Common myeloid progenitor, CD34-positive (primary cell): ENCODE measurements at regions not wholly inside any gene's neighbourhood (a gene's known extent, or its start where the extent isn't known, plus 50 kb on each side); places are given as distances from the start of the nearest gene placed in this dataset.

Experiments
- CTCF ChIA-PET: fragments of 350-600 bp; sonication (Branson Sonifier 250); formaldehyde crosslinking; loops from one replicate; lab custom pipeline; 2021; ENCODE audit warnings: antibody characterized with exemption; lab: Charles Lee
- POLR2A ChIA-PET: fragments of 350-600 bp; sonication (Branson Sonifier 250); formaldehyde crosslinking; loops from one replicate; lab custom pipeline; 2021; ENCODE audit warnings: antibody characterized with exemption; lab: Charles Lee
- DNase-seq, 3 donors: peaks; one replicate each; pipeline versions ENCODE4 v3.0.0 to v3.0.0-alpha.2; 2013
- H3K27ac ChIP-seq, 2 experiments: 1 replicate in 1 of 2; 2 replicates in 1 of 2; pipeline ENCODE4 v1.7.0; 2013; ENCODE audit warnings: inconsistent platforms in 2 of 2, low read length in 2 of 2, mild to moderate bottlenecking in 2 of 2, low read depth in 1 of 2, moderate library complexity in 1 of 2; ENCODE audit not compliant: severe bottlenecking in 2 of 2, insufficient read depth in 1 of 2, poor library complexity in 1 of 2
- H3K27me3 ChIP-seq, 5 experiments: replicated peaks in 2 of 5; 1 replicate in 3 of 5; 2 replicates in 2 of 5; pipeline versions ENCODE4 v1.6.1 to v1.7.0; 2013; ENCODE audit warnings: low read length in 4 of 5, mild to moderate bottlenecking in 2 of 5, moderate library complexity in 2 of 5, inconsistent platforms in 1 of 5; ENCODE audit not compliant: insufficient read depth in 5 of 5, control insufficient read depth in 4 of 5
- H3K36me3 ChIP-seq, 4 experiments: 1 replicate in 2 of 4; 2 replicates in 2 of 4; pipeline versions ENCODE4 v1.6.1 to v1.7.0; 2013; ENCODE audit warnings: low read length in 3 of 4, control low read depth in 1 of 4, mild to moderate bottlenecking in 1 of 4; ENCODE audit not compliant: control insufficient read depth in 4 of 4, insufficient read depth in 4 of 4
- H3K4me1 ChIP-seq, 4 experiments: 1 replicate in 3 of 4; 2 replicates in 1 of 4; pipeline versions ENCODE4 v1.6.1 to v1.7.1; 2013; ENCODE audit warnings: low read length in 3 of 4, mild to moderate bottlenecking in 3 of 4, control low read depth in 1 of 4, inconsistent platforms in 1 of 4, moderate library complexity in 1 of 4; ENCODE audit not compliant: control insufficient read depth in 4 of 4, insufficient read depth in 4 of 4; ENCODE audit errors: control extremely low read depth in 1 of 4
- H3K4me3 ChIP-seq, 7 experiments: 1 replicate in 4 of 7; 2 replicates in 3 of 7; pipeline versions ENCODE4 v1.5.1 to v1.7.0; 2013; ENCODE audit warnings: mild to moderate bottlenecking in 7 of 7, low read length in 6 of 7, moderate library complexity in 6 of 7, inconsistent platforms in 2 of 7, low read depth in 2 of 7, control low read depth in 1 of 7; ENCODE audit not compliant: insufficient read depth in 4 of 7, control insufficient read depth in 1 of 7; ENCODE audit errors: extremely low read depth in 1 of 7
- H3K9me3 ChIP-seq, 5 experiments: 1 replicate in 4 of 5; 2 replicates in 1 of 5; pipeline versions ENCODE4 v1.6.1 to v1.7.1; 2013; ENCODE audit warnings: low read length in 4 of 5, mild to moderate bottlenecking in 2 of 5, inconsistent platforms in 1 of 5, low read depth in 1 of 5, moderate library complexity in 1 of 5; ENCODE audit not compliant: control insufficient read depth in 4 of 5, insufficient read depth in 2 of 5; ENCODE audit errors: control extremely low read depth in 1 of 5
- WGBS: methylation state at CpG from one replicate; pipeline ENCODE4 v1.1.5; 2013; ENCODE audit not compliant: insufficient coverage; 5-methylcytosine and 5-hydroxymethylcytosine counted together

DNA sequence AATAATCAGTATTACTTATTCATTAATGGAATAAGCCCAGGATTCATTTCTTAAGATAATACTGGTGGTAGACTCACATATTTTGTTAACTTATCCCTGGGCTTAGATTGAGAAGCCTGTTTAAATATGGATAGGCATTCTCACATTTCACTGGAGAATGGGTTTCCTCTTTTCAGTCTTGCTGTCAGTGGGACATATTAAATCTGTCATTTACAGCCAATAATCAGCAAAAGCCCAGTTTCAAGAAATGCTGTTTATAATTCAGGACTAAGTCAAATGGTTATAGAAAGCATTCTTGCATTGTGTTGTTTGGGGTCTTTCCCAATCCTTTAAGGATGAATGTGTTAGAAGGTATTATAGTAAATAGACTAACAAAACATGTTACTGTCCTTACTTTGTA, 143.7 kb upstream of the NAALADL2 start:
- H3K9me3 ChIP-seq = peaks cover 0 to 2% (median 0%) of the 10 kb centered on the region in 5 experiments
- no peaks in the 10 kb centered on the region for H3K27me3 ChIP-seq
- no peaks in the 10 kb centered on the region for H3K36me3 ChIP-seq
- POLR2A ChIA-PET = no interaction called here
- H3K4me1 ChIP-seq = no peaks in the 10 kb centered on the region
- H3K27ac ChIP-seq = no peak overlapping the region
- CTCF ChIA-PET = no interaction called here
- DNase-seq = no peak
- no peak overlapping the region for H3K4me3 ChIP-seq

DNA sequence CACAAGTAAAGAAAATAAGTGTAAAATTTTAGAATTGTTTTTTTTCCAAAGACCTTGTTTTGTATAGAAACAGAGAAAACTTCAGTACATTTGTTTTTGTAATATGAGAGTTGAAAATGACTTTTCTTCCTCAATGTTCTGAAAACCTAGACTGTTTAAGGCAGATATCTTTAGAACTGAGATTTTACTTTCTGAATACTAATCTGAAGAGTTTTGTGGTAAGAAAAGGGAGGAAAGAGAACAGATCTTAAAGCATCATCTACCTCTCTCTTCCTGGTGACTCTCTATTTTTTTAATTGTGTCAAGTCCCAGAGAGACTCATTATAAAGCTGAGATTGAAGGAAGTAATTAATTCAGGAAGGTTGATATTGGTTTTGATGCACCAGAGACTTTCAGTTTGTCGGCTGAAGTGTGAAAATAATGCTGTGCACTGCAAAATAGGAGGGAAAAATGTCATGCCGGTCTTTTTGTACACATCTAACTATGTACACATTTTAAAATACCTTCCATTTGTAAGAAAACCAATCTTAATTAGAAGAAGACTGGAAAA, 142.1 kb upstream of the NAALADL2 start:
- no peak for DNase-seq
- ChIA-PET POLR2A (no interaction called here), CTCF (no interaction called here)
- no peak overlapping the region for H3K27ac ChIP-seq
- peaks cover 0 to 4% (median 0%) of the 10 kb centered on the region in 5 experiments for H3K9me3 ChIP-seq
- 100% methylated on average over 1 of the region's 2 CpGs for WGBS
- no peak overlapping the region for H3K4me3 ChIP-seq
- H3K36me3 ChIP-seq = no peaks in the 10 kb centered on the region
- H3K27me3 ChIP-seq = no peaks in the 10 kb centered on the region
- no peaks in the 10 kb centered on the region for H3K4me1 ChIP-seq

DNA sequence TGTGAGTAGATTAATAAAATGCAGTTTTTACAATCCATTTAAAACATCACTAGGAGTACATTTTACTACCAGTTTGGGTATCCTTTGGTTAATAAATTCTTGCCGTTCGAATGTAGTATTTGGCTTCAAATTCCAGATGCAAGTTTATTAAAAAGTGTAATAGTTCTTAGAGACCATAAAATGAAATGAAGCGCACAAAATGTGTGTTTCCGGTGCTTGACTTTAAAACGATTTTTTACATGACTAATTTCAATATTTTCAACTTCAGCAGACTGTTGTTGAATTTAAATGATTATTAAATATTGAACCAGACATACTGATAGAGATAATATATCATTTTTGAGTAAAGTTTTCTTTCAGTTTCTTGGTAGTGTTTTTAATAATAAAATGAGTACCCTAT, 138.4 kb upstream of the NAALADL2 start:
- 90% methylated on average over 2 of the region's 5 CpGs for WGBS
- H3K27me3 ChIP-seq = no peaks in the 10 kb centered on the region
- ChIA-PET POLR2A (no interaction called here), CTCF (no interaction called here)
- no peaks in the 10 kb centered on the region for H3K36me3 ChIP-seq
- H3K27ac ChIP-seq = no peak overlapping the region
- no peak overlapping the region for H3K4me3 ChIP-seq
- peaks cover 0 to 2% (median 0%) of the 10 kb centered on the region in 5 experiments for H3K9me3 ChIP-seq
- DNase-seq = no peak
- H3K4me1 ChIP-seq = no peaks in the 10 kb centered on the region

DNA sequence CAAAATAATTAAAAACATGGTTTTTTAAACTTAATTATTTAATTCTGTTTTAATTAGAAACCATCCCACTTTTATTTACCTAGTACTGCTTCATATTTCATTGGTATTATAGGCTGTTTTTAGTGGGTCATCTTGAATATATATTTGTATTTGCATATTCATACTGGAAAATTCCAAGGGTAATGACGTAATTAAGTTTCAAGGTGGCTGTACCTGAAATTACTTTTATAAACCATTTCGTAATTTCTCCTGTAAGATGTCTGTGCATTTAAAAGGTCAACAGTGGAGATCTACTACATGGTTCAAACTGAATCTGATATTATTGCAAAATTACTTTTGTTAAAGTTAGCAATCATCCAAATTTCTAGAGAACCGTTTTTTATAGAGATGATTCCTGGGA, 133.8 kb upstream of the NAALADL2 start:
- ChIA-PET CTCF (no interaction called here), POLR2A (no interaction called here)
- H3K27ac ChIP-seq = no peak overlapping the region

DNA sequence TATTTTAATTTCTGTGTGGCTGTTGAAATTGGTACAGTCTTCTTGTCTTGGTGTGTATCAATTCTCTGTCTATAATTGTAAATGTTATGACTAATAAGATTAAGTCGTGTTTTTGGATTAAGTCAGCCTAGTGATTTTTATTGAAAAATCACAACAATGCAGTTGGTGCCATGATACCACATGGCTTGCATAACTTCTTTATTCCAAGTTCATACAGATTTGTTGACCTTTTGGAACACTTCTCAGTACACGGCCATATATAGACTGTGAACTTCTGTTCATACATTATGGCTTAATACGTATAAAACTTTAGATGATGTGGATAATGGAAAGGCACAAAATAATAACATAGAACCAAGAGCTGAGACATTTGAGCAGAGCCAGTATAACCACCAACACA, 121.2 kb upstream of the NAALADL2 start:
- ChIA-PET POLR2A (interaction anchor here (0.6 kb wide), 1 partner anchor 64 kb away, joined by 5 read pairs; no protein-coding TSS in a partner anchor), CTCF (no interaction called here)
- Histone ChIP-seq H3K27ac (no peak overlapping the region), H3K4me1 (no peaks in the 10 kb centered on the region), H3K9me3 (peaks cover 0 to 13% (median 8%) of the 10 kb centered on the region in 5 experiments), H3K27me3 (no peaks in the 10 kb centered on the region), H3K36me3 (no peaks in the 10 kb centered on the region), H3K4me3 (no peak overlapping the region)
- DNase-seq = no peak
- WGBS = 100% methylated on average over 1 of the region's 3 CpGs

More for the DNA sequence above, 133.8 kb upstream of the NAALADL2 start:
- H3K4me3 ChIP-seq = no peak overlapping the region
- no peak for DNase-seq
- peaks cover 0 to 2% (median 0%) of the 10 kb centered on the region in 5 experiments for H3K9me3 ChIP-seq
- WGBS = no CpG with 5 or more reads among the region's 3 CpGs
- no peaks in the 10 kb centered on the region for H3K4me1 ChIP-seq
- no peaks in the 10 kb centered on the region for H3K27me3 ChIP-seq
- H3K36me3 ChIP-seq = no peaks in the 10 kb centered on the region

DNA sequence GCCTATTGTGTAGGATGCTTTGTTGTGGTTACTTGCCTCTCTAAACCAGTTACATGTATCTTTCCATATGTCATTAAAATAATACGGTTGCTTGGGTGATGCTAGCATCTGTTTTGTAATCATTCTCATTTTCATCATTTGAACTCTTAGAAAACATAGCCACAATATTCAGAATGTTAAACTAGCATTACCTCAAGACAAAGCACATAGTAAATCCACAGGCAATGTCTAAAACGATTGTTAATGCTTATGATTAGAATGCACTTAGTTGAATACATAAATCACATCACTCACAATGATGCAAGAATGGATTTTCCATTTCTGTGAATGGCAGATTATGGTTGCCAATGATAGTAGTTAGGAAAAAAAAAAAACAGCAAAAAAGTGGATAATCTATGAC, 110.0 kb upstream of the NAALADL2 start:
- Histone ChIP-seq H3K4me1 (no peaks in the 10 kb centered on the region), H3K36me3 (no peaks in the 10 kb centered on the region), H3K27ac (no peak overlapping the region), H3K27me3 (no peaks in the 10 kb centered on the region), H3K9me3 (peaks cover 0 to 3% (median 0%) of the 10 kb centered on the region in 5 experiments), H3K4me3 (no peak overlapping the region)
- POLR2A ChIA-PET = no interaction called here
- no CpG with 5 or more reads among the region's 2 CpGs for WGBS
- CTCF ChIA-PET = no interaction called here
- DNase-seq = no peak

GRCh38 chr3:174755833-174756829, 103.0 kb upstream of the NAALADL2 start:
- CTCF ChIA-PET = no interaction called here
- WGBS = 95% methylated on average over 3 of the region's 6 CpGs
- H3K9me3 ChIP-seq = peaks cover 0 to 3% (median 0%) of the 10 kb centered on the region in 5 experiments

More at GRCh38 chr3:174755833-174756829, 103.0 kb upstream of the NAALADL2 start:
- DNase-seq = no peak
- Histone ChIP-seq H3K27me3 (no peaks in the 10 kb centered on the region), H3K36me3 (no peaks in the 10 kb centered on the region), H3K4me1 (no peaks in the 10 kb centered on the region), H3K27ac (no peak overlapping the region), H3K4me3 (no peak overlapping the region)
- POLR2A ChIA-PET = no interaction called here
